ENCODE measurements at regions not wholly inside any gene's neighbourhood (a gene's known extent, or its start where the extent isn't known, plus 50 kb on each side); places are given as distances from the start of the nearest gene placed in this dataset.

GRCh38 chr7:81293806-81294205, 375.0 kb upstream of the SEMA3C start:
- no peak for TF ChIP-seq CREM (CRISPR knock-in tag; IDR thresholded peaks at IDR 0.05)
- no peak for TF ChIP-seq FOXP1 (CRISPR knock-in tag; IDR thresholded peaks at IDR 0.05; ENCODE audit: borderline replicate concordance)
- no peak for TF ChIP-seq SP1 (CRISPR knock-in tag; conservative IDR thresholded peaks at IDR 0.05)
- no peak for TF ChIP-seq CTCF (IDR thresholded peaks at IDR 0.05)
- TF ChIP-seq TP53 (CRISPR knock-in tag; IDR thresholded peaks at IDR 0.05): no peak
- no peak for TF ChIP-seq E2F4 (CRISPR knock-in tag; IDR thresholded peaks at IDR 0.05; ENCODE audit: borderline replicate concordance, low read depth)
- no peak for TF ChIP-seq USF1 (CRISPR knock-in tag; IDR thresholded peaks at IDR 0.05)
